MV-4-11 (cell line): ENCODE measurements at regions not wholly inside any gene's neighbourhood (a gene's known extent, or its start where the extent isn't known, plus 50 kb on each side); places are given as distances from the start of the nearest gene placed in this dataset.
A peak's percentile ranks its signal among the peaks of the same experiment; 100 is the strongest.

Source experiments
- DNase-seq: peaks from one replicate; lab custom pipeline; 2025; lab: John Stamatoyannopoulos, UW

DNA sequence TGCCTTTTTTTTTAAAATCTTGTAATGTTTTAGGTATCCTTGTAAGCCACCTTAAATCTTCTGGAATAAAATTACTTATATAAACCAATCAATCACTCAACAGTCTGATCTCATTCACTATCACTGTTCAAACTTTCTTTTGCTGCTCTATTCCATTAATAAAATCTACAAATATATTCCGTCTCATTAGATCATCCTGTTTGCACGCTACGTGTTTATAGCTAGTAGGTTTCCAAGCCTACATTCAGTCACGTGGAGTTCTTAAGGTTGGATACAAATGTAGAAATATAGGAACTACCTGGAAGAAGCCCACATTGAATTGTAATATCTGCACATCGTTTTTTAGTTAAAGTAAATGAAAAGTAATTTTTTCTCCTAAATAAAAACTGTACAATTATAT is 274.8 kb upstream of the CNTN4 start:
- no peak for DNase-seq

DNA sequence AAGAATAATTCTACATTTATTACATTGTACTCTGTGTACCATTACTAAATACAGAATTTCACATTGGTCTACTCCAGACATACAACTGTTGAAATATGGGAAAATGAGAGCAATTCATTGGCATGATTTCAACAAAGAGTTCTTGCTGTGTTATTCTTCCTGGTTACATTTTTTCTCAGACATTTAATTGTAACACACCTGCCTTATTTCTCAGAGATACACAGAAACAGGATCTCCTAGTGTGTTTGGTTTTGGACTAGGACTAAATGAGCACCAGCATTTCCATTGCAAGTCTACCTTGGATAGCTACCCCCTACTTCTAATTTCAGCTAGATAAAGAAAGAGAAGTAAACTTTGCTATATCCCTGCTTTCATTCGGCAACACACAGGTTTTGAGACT is 274.3 kb upstream of the CNTN4 start:
- DNase-seq, result no peak

DNA sequence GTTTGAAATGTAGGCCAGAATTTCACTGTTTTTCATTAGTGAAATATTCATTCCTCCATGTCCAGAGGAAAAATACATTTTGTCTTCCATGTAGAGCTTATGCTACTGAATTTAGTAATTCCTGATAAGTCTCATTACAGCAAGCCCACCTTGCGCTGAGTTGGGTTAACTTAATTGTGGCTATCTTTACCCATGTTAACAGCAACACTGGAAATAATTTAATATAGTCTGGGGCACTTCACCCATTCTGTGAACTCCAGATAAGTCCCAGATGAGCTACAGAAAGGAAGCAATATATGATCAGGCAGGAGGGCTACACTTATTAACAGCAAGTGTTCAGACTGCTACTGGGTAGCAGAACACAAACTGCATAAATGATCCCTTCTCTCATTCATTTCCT is 270.1 kb upstream of the CNTN4 start:
- DNase-seq, result no peak

DNA sequence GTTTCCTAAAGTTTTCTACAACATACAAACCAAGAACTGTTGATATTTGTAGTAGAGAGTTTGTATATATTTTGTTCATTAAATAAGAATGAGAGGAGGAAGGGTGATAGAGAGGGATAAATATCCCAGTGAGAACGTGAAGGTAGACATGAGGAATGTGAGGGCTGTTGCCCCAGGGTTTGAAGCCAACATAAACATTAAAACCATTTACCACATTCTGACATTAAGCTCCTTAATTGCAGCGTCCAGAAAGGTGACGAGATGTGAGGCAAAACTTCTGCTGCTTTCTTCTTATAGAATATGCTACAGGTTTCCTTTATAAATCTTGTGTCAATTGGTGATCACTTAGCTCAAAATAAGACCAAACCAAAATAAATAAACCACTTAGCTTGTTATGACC is 267.8 kb upstream of the CNTN4 start:
- no peak for DNase-seq

DNA sequence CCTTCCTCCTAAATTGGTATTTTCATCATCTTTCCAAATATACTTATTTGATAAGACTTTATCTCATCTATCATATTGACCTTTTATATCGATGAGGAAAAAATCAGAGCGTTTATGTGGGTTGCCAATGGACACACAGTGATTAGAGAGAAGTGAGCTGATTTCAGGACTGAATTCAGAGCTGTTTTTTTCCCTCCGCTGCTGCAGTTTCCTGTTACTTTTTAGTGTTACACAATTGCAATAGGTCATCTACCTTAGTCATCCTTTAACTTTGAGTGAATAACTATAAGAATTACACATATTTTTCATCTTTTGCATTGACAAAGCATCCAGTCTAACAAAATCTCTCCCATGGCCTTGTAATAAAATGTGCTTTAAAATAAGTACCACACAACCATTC is 266.3 kb upstream of the CNTN4 start:
- no peak for DNase-seq

DNA sequence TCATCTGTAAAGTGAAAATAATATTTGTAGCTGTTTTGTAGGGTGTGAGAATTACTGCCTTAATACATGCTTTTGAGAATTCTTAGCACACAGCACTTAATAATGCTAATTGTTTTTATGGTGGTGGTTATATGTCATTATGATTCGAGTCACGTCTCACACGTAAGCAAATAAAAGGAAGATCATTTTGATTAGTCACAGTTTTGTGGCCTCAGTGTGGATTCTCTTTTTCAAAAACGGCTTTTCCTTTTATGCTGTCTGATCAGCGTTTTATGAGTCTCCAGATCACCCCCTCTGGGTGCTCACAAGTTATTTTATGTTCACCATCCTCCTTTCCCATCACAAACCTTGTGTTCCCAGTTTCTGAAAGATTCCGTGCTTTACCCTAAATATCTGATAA is 255.6 kb upstream of the CNTN4 start:
- no peak for DNase-seq

DNA sequence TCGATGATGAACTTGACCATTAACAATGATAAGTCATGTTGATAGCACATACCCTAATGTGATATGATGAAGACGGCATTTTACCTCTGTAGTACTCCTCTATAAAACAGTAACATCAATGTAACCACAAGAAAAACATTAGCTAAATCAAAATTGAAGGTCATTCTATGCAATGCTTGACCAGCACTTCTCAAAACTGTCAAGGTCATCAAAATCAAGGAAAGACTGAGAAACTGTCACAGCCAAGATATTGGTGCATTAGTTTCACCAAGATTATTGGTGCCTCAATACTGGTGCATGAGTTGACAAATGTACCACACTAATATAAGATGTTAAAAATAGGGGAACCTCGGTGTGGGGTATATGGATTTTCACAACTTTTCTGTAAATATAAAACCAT is 251.1 kb upstream of the CNTN4 start:
- DNase-seq, result no peak

DNA sequence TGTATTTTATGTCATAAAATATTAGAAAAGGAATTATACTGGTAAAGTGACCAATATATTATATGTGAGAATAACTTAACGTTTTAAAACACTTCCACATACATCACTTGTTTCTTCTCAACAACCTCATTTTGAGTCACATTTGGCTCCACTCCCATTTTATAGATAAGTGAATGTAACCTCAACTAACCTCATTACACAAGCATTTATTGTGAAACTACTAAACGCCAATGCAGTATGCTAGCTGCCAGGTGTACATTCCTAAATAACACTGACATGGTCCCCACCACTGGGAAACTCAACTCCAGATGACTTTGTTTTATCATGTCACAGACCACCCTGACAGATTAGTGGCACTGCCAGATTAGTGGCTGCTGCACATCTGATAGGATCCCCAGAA is 249.7 kb upstream of the CNTN4 start:
- no peak for DNase-seq

DNA sequence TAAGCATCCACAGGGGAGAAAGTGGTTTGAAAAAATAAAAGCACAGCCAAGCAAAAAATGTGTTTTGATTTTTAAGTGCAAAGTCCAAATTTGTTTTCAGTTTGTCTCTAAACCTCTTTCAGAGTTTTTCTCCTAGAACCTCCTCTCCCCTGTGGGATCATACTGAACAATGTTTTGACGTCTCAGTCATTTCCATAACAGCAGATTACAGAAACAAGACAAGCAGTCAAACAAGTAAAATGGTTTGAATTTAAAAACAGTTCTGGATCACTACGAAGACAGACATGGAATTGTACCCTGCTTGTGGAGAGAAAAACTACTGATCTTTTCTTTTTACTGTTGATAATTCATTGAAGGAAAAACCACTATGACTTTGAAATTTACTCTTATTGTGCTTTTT is 245.7 kb upstream of the CNTN4 start:
- no peak for DNase-seq

DNA sequence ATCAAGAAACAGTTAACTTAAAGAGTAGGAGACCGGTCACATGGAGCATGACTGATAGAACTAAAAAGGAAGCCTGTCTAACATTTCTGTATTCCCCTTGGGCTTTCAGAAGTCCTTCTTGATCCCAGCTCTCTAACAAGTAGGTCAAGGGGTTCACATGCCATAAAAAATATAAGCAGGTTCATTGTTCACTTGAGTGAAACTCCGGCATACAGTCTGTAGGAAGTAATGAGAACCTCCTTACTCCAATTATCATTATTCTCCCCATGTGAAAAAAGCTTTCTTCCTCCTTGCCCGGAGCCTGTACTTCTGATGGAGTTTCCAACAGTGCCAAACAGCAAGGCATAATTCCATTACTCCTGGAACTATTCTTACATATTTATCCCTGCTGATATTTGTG is 242.8 kb upstream of the CNTN4 start:
- no peak for DNase-seq

DNA sequence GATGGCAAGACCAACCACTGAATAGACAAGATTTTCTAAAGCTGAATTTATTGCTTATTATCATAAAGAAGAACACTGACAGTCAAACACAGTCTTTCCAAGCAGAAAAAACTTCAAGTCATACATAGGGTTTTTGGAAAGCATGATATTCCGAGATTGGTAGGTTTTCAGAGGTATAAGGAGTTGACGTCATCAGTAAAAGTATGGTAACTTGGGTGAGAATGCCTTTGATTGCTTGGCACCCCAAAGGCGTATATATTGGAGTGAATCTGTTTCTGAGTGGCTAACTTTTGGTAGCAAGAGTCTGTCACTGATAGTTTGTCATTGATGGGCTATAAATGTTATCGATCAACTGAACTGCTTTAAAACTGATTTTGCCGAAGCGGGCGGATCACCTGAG is 227.9 kb upstream of the CNTN4 start:
- DNase-seq, result no peak

DNA sequence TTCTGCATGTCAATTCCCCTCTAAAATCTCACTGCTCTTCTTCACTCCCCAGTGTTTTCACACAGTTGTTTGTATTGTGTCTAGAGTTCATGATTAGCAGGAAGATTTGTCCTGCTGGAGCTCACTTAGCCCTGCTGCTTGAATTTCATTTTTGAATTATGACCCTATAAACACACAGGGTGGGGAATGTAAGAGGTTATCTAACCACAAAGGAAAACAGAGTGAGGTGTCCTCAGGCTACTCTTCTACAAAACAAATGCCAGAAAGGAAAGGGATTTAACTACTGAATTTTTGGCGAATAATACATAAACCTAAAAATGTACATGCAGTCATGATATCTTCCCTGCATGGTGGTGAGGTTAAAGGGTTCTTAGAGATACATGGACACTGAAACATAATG is 215.1 kb upstream of the CNTN4 start:
- no peak for DNase-seq

DNA sequence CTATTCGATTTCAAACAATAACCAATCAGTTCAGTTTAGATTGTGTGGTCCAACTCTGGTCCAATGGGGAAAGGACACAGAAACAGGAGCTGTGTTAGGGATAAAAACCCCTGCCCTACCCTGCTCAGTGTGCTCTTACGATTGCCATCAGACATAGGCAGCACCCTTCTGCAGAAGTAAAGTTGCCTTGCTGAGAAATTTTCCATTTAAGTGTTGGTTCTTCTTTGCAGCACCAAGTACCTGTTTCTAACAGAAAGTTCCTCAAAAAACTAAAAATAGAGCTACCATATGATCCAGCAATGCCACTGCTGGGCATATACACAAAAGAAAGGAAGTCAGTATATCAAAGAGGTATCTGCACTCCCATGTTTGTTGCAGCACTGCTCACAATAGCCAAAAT is 206.2 kb upstream of the CNTN4 start:
- DNase-seq, result no peak

DNA sequence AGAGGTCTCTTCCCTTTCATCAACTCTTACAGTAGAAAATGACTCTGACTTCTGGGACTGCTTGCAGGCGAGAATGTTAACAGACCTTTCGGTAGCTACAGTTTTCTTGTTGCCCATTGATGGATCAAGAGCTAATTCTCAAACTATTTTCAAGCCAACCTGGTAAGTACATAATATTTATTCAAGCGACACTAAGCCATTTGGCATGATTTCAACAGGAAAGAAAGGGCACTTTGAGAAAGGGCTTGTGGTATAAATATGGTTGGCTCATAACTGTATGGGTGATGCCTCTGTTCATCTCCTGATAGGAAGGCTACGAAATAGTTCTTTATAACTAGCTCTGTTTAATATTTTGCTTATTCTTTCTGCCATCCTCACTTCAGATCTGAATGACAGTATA is 196.2 kb upstream of the CNTN4 start:
- DNase-seq, result no peak

DNA sequence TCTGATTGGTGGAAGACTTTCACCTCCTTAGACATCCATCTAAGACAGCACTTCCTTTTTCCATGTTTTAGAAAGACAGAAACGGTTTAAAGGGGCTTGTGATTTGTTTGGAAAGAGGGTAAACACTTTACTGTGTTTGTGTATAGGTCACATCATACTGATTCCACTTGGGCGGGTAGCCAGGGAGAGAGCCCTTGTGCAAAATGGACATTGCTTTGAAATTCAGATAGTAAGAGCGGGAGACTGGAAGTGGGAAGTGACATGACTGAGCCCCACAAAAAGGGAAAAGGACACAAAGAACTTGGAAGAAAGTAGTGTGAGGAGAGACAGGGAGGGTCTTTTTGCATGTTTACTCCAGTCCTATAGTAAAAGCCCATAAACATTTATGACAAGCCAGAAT is 195.6 kb upstream of the CNTN4 start:
- DNase-seq, result no peak

DNA sequence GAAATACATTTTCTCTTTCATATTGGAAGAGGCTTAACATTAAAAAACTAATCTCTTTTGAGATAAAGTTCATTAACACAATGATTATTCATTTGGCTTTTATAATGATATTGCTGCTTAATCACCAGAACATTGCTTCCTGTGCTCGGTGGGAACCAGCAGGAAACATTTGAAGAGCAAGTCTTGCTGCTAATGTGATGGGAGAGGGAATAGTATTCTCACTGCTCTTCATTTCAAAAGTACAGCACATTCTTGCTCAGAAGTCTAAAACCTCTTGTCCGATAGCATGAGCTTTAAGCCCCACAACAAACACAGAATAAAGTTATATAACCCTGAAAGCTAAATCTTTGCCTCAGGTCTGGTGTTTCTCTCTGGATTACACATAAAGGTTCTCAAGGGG is 190.8 kb upstream of the CNTN4 start:
- DNase-seq, result no peak

DNA sequence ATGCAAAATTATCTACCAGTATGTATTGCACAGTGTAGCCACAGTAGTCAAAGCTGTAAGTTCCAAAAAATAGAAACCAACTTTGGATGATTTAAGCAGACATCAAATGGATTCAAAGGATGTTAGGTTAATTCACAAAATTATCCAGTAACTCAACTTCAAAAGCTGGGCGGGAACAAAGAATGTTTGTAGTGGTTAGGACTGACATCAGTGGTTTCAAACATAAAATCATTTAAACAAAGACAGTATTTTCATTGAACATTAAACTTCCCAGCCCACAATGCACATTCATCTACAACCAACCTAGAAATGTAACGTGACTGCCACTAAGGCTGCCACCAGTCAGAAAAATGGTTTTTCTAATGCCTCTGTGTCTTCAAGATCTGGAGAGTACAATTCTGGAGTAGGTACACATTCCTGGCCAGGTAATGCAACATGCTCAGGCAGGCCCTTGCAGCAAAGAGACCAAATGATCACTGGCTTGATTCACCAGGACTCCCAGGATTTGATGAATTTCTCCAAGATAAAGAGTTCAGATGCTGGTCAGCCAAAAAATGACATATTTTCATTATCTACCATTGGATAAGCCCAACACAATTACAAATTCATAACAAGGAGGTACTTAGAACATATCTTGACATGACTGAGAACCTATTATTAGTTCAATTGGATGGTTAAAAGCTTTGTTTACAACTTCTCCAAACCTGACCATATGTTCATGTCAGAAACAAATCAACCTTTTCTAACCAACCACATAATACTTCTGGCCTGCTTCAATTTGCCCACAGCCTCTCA is 189.8 kb upstream of the CNTN4 start:
- no peak for DNase-seq

DNA sequence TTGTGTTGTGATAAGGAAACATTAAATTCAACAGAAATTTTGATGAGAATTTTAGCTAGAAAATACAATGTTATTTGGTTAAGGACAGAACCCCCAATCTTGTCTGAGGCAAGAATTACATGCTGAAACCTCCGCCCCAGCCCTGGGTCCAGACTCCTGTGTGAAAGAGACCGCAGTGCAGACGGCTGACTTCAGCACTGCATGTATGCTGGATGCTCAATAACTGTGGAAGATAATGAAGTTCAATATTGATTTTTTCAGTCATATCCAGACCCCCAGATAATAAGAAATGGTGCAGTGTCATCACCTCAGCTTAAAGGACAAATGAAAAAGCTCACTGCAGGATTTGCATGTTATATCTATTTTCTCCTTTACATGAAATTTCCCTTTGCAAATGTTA is 188.3 kb upstream of the CNTN4 start:
- no peak for DNase-seq

DNA sequence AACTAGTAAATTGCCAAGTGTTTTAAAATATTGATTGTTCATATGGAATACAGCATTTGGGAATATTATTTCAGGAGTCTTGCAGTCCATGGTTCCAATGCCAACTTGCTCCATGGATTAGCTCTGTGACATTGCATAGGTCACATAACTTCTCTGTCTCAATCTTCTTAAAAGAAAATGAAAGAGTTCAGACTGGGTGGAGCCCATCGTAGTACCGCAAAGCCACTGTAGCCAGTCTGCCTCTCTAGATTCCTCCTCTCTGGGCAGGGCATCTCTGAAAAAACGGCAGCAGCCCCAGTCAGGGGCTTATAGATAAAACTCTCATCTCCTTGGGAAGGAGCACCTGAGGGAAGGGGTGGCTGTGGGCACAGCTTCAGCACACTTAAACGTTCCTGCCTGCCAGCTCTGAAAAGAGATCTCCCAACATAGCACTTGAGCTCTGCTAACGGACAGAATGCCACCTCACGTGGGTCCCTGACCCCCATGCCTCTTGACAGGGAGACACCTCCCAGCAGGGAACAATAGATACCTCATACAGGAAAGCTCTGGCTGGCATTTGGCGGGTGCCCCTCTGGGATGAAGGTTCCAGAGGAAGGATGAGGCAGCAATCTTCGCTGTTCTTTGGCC is 168.8 kb upstream of the CNTN4 start:
- DNase-seq, result no peak

DNA sequence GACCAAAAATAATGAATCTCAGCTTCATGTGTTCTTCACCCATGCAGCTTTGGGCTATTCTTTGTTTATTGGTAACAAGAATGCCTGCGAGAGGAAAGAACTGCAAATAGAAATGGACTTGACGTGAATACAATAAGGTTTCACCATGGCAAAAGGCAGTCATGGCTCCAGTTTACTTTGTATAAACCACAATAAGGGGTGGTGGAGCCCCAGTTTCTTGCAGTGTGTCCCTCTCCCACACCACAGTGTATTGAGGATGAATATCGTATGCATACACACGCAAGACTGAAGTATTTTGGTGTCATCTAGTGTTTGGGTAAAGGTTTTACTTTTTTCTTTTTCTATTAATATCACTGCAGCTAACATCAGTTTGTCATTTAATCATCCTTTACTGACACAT is 159.7 kb upstream of the CNTN4 start:
- no peak for DNase-seq

DNA sequence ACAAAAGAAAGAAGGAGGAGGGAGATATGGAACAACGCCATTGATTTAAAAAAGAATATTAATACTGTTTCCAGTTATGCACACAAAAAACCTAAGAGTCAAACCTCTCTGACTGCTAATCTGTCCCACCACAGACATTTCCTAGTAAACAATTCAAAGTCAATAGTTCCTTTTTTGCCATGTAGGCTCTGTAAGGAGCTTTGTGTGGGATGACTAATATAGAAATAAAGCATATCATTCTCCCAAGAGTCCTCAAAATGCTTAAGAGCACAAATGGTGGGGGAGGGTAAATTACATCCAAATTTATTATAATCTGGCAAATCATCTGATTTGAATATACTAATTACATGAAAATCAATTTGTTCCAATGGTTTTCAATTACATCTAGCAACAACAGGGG is 155.9 kb upstream of the CNTN4 start:
- peak; percentile 74 for DNase-seq

DNA sequence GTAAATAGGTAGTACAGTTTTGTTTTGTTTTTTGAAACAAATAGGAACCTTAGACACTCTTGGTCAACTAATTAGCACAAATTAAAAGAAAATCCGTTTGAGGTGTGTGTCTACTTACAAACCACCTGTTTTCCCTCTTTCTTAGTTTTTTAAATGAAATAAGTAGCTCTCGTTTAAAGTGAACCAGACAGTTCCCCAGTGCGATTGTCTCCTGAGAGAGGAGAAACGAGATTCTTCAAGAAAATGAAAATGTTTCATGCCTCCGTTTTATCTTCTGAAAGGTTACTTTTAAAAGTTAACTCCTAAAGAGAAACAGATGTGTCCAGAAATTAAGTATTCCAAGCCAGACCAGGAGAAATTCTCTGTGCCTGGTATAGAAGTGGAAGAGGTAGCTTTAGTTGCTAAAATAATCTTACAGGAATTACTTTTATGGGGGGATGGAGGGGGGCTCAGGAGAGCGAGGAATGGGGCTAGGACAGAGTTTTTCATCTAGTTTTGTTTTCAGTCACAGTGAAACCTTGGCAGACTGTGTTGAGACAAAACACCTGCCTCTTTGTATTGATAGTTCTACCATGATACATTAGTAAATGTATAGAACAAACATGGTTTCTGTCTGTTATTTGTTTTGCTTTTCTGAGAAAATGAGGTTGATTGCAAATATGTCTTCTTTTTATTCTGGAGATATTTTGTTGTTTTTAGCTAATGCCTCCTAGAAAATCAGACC is 155.1 kb upstream of the CNTN4 start:
- no peak for DNase-seq

DNA sequence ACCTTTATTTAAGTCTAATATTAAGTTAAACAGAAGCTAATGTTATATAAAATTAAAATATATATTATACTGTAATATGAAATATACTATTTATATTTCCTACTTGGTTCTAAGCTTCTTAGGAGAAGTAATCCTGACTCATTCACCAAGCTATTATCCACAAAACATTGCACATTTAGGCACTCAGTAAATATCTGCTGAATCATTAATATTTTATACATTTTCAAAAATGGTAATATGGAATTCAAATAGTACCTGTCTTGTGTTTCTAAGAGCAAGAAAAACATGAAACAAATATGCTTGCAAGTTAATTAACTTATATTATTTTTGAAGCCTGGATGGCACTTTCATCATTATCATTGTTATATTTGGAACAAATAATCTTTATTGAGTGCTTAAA is 153.0 kb upstream of the CNTN4 start:
- no peak for DNase-seq

DNA sequence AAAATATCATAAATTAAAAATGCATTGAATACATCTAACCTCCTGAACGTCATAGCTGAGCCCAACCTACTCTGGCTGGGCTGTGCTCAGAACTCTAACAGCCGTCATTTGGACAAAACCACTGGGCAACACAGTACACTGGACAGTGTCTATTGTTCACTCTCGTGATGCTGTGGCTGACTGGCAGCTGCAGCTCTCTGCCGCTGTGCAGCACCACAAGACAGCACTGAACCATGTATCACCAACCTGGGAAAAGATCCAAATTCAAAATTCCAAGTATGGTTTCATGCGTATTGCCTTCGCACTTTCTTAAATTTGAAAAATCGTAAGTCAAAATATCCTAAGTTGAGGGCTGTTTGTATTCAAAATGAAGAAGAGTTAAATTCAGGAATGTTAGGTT is 145.1 kb upstream of the CNTN4 start:
- DNase-seq, result no peak
